ENCODE measurements at regions not wholly inside any gene's neighbourhood (a gene's known extent, or its start where the extent isn't known, plus 50 kb on each side); places are given as distances from the start of the nearest gene placed in this dataset.

- Histone ChIP-seq H3K9me2 (no peaks in the 10 kb centered on the region), H3K9me3 (no peaks in the 10 kb centered on the region), H3K4me2 (no peak overlapping the region), H4K20me1 (ENCODE audit: insufficient read depth) (no peaks in the 10 kb centered on the region), H3K9ac (no peak overlapping the region), H3K4me3 (ENCODE audit: low read depth in 2 of 2, low read length in 1 of 2) (no peak overlapping the region), H3K27me3 (ENCODE audit: insufficient read depth) (0 out of 2 replicates have a peak, but pooled peaks cover 6% of the 10 kb centered on the region), H3F3A (replicated peaks; ENCODE audit: insufficient read depth) (no peaks in the 10 kb centered on the region), H2AFZ (ENCODE audit: low read depth) (no peak overlapping the region), H3K4me1 (ENCODE audit: control insufficient read depth in 1 of 2, insufficient read depth in 2 of 2, low read depth in 1 of 2, low read length in 1 of 2) (peaks cover 0 to 3% of the 10 kb centered on the region in 2 experiments; a peak in 1 of 4 replicates), H3K79me2 (ENCODE audit: insufficient read depth) (no peaks in the 10 kb centered on the region), H3K27ac (ENCODE audit: low read depth in 2 of 2, low read length in 1 of 2) (no peak overlapping the region), H3K36me3 (replicated peaks in 1 of 2; ENCODE audit: control insufficient read depth in 1 of 2, insufficient read depth in 2 of 2, low read length in 1 of 2) (no peaks in the 10 kb centered on the region)
- WGBS (ENCODE audit: low lambda C conversion rate): 55% methylated on average over 7 of the region's 8 CpGs
- ChIA-PET POLR2A (no interaction called here), CTCF (interaction anchor here (0.9 to 1.7 kb wide), 3 partner anchors 30 to 410 kb away, joined by 3 to 4 read pairs (median 3); no protein-coding TSS in a partner anchor)
- DNase-seq: no peak
- no peak for TF ChIP-seq FOXM1 (IDR thresholded peaks at IDR 0.05; ENCODE audit: low read depth)
- no peak for TF ChIP-seq PBX3 (IDR thresholded peaks at IDR 0.05)
- TF ChIP-seq ELF1 (IDR thresholded peaks at IDR 0.05): no peak
- TF ChIP-seq RAD21 (IDR thresholded peaks at IDR 0.05; ENCODE audit: low read length): no peak
- TF ChIP-seq FOXJ3 (CRISPR knock-in tag; IDR thresholded peaks at IDR 0.05): no peak
- no peak for TF ChIP-seq NFIC (IDR thresholded peaks at IDR 0.05; ENCODE audit: borderline replicate concordance)
- no peak for TF ChIP-seq USF2 (IDR thresholded peaks at IDR 0.05; ENCODE audit: borderline replicate concordance, low read depth, low read length)
- TF ChIP-seq TAF1 (IDR thresholded peaks at IDR 0.05; ENCODE audit: borderline replicate concordance, low read depth, low read length): no peak
- TF ChIP-seq JUND (IDR thresholded peaks at IDR 0.05): no peak
- no peak for TF ChIP-seq TEAD4 (IDR thresholded peaks at IDR 0.05; ENCODE audit: borderline replicate concordance, insufficient read depth)
- TF ChIP-seq EP300 (IDR thresholded peaks at IDR 0.05; ENCODE audit: borderline replicate concordance in 1 of 2, low read depth in 1 of 2, low read length in 1 of 2): no peak
- TF ChIP-seq MXI1 (IDR thresholded peaks at IDR 0.05; ENCODE audit: low read depth, low read length): no peak
- TF ChIP-seq GATA2 (CRISPR knock-in tag; IDR thresholded peaks at IDR 0.05): no peak
- no peak for TF ChIP-seq EZH2phosphoT487 (IDR thresholded peaks at IDR 0.05; ENCODE audit: borderline replicate concordance, low read depth)
- no peak for TF ChIP-seq USF1 (IDR thresholded peaks at IDR 0.05; ENCODE audit: borderline replicate concordance, low read depth)
- TF ChIP-seq RCOR1 (IDR thresholded peaks at IDR 0.05; ENCODE audit: low read length): no peak
- TF ChIP-seq MAX (IDR thresholded peaks at IDR 0.05; ENCODE audit: low read depth): no peak
- TF ChIP-seq TCF12 (IDR thresholded peaks at IDR 0.05): no peak
- no peak for TF ChIP-seq POLR2AphosphoS5 (IDR thresholded peaks at IDR 0.05; ENCODE audit: low read depth, low read length)
- TF ChIP-seq FOSL2 (IDR thresholded peaks at IDR 0.05; ENCODE audit: borderline replicate concordance, low read depth): no peak
Observed at GRCh38 chr6:90350689-90351554, 54.3 kb upstream of the BACH2 start.
